Heart right ventricle (tissue), 16 donors: ENCODE measurements at regions not wholly inside any gene's neighbourhood (a gene's known extent, or its start where the extent isn't known, plus 50 kb on each side); places are given as distances from the start of the nearest gene placed in this dataset.
A peak's percentile ranks its signal among the peaks of the same experiment; 100 is the strongest.

Source experiments
- ATAC-seq, 8 donors: fragments of 200-7000 bp; cut with Tn5 transposase; one replicate each; pipeline ENCODE4 v1.9.1; 2020; ENCODE audit warnings: mild to moderate bottlenecking in 8 of 8, moderate library complexity in 8 of 8, moderate number of reproducible peaks in 1 of 8
- DNase-seq, 2 donors: peaks; one replicate each; pipeline ENCODE4 v3.0.0-alpha.2; 2020
- H3K27ac ChIP-seq, 10 donors: fragments of 200-600 bp; sonication (generic) in 2 of 10; one replicate each; pipeline versions ENCODE4 v1.5.0 to v1.8.0; 2020 to 2022; ENCODE audit warnings: mild to moderate bottlenecking in 3 of 10
- H3K27me3 ChIP-seq, 7 donors: fragments of 200-600 bp; one replicate each; pipeline ENCODE4 v1.8.0; 2021 to 2022; ENCODE audit warnings: mild to moderate bottlenecking in 2 of 7
- H3K36me3 ChIP-seq, 9 donors: fragments of 200-600 bp; sonication (generic) in 1 of 9; one replicate each; pipeline versions ENCODE4 v1.5.0 to v1.8.0; 2020 to 2022; ENCODE audit warnings: mild to moderate bottlenecking in 2 of 9
- H3K4me1 ChIP-seq, 9 donors: fragments of 200-600 bp; sonication (generic) in 1 of 9; one replicate each; pipeline versions ENCODE4 v1.5.0 to v1.8.0; 2020 to 2022; ENCODE audit warnings: mild to moderate bottlenecking in 4 of 9
- H3K4me3 ChIP-seq, 10 donors: fragments of 200-600 bp; sonication (generic) in 2 of 10; one replicate each; pipeline versions ENCODE4 v1.5.0 to v1.8.0; 2020 to 2022; ENCODE audit warnings: mild to moderate bottlenecking in 7 of 10, moderate library complexity in 2 of 10
- H3K9me3 ChIP-seq, 11 donors: fragments of 200-600 bp in 10 of 11; sonication (generic) in 2 of 11; one replicate each; pipeline versions ENCODE4 v1.5.0 to v1.8.0; 2013 to 2022; ENCODE audit warnings: mild to moderate bottlenecking in 2 of 11, control low read depth in 1 of 11, moderate library complexity in 1 of 11
- WGBS, 2 donors: extraction: QIAGEN DNeasy Blood & Tissue Kit; methylation state at CpG; one replicate each; pipeline ENCODE4 v1.1.7; 2013; ENCODE audit warnings: inconsistent platforms in 1 of 2; 5-methylcytosine and 5-hydroxymethylcytosine counted together
- intact Hi-C, 10 donors: fragments of 100-400 bp; cut with DNase I; formaldehyde crosslinking; loops; one replicate each; pipeline versions ENCODE4 v1.11.1 to v1.14.2; 2022
- TF ChIP-seq, protein P1 (sequence below), 9 donors: fragments of 200-600 bp; sonication (generic) in 2 of 9; IDR thresholded peaks; one replicate each; pipeline versions ENCODE4 v1.5.0 to v1.8.0; 2021 to 2022; ENCODE audit warnings: antibody characterized with exemption in 9 of 9, mild to moderate bottlenecking in 5 of 9, moderate library complexity in 1 of 9
- donor health status: Arrhythmogenic right ventricular cardiomyopathy.
- donor health status: ischemic (EF 13 %, LVEDD 7.1; RV severe dilation, severe dysfunction).
- donor health status: healthy with polysubstance abuse.
- donor health status: DM: no; HTN: yes; CAD: no.
- donor health status: DM: no; HTN: no; CAD: no.
- donor health status: ischemic (EF 25% LVEDD 6.9; RV normal size, moderate dysfunction).
- donor health status: ischemic (EF 25% LVEDD 5.7; RV mildly dilated, moderate dysfunction).
- donor health status: healthy.
- donor health status: DM: yes; HTN: yes; CAD: no.
- donor health status: Ischemic cardiomyopathy.
- donor health status: ischemic (EF 35%, LVEDD 5.7; RV mildly dilated, moderate dysfunction).
- donor health status: nonischemic (EF 11% LVEDD 7.7; RV severe dilation, severe dysfunction).
- donor health status: DM: yes; HTN: yes; CAD: no.
- donor health status: PGD.
- donor health status: ischemic (EF 29% LVEDD 5.4; RV normal size, mild dysfunction).
- donor health status: nonischemic (EF 23%, LVEDD 6.1; RV moderate dilation, normal function).

DNA sequence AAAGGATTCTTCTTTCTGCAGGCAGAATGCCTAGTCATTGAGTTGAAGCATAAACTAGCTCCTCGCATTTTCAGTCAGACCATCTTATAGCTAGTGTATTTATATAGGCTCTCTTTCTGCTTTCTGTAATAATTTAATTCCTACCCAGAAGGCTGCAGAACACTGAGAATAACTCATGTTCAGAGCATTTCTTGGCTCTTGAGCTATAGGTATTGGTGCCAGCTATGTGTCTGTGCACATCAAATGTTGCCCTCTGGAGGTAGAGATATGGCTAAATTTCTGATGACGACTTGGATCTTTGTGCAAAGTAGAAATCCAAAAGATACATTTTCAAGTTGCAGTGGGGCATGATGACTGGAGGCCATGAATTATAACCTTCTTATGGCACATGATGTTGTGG lies 336.2 kb upstream of the TPM1 start:
- peaks cover 0 to 9% (median 0%) of the 10 kb centered on the region in 9 donors for H3K4me1 ChIP-seq
- H3K36me3 ChIP-seq, result peaks cover 0 to 85% (median 9%) of the 10 kb centered on the region in 9 donors
- H3K4me3 ChIP-seq, result no peak overlapping the region
- WGBS, 2 donors, result 62 to 70% methylated on average over 2 of the region's 2 CpGs
- H3K27me3 ChIP-seq, result no peaks in the 10 kb centered on the region
- ATAC-seq, result no peak
- H3K9me3 ChIP-seq, result no peaks in the 10 kb centered on the region
- TF ChIP-seq, protein P1, sequence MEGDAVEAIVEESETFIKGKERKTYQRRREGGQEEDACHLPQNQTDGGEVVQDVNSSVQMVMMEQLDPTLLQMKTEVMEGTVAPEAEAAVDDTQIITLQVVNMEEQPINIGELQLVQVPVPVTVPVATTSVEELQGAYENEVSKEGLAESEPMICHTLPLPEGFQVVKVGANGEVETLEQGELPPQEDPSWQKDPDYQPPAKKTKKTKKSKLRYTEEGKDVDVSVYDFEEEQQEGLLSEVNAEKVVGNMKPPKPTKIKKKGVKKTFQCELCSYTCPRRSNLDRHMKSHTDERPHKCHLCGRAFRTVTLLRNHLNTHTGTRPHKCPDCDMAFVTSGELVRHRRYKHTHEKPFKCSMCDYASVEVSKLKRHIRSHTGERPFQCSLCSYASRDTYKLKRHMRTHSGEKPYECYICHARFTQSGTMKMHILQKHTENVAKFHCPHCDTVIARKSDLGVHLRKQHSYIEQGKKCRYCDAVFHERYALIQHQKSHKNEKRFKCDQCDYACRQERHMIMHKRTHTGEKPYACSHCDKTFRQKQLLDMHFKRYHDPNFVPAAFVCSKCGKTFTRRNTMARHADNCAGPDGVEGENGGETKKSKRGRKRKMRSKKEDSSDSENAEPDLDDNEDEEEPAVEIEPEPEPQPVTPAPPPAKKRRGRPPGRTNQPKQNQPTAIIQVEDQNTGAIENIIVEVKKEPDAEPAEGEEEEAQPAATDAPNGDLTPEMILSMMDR (IDR thresholded peaks at IDR 0.05), result peak in 3 of 9 donors; percentile 20 to 27 (median 26)
- no peak for DNase-seq
- intact Hi-C loops, result no loop called here
- H3K27ac ChIP-seq, result no peak overlapping the region

DNA sequence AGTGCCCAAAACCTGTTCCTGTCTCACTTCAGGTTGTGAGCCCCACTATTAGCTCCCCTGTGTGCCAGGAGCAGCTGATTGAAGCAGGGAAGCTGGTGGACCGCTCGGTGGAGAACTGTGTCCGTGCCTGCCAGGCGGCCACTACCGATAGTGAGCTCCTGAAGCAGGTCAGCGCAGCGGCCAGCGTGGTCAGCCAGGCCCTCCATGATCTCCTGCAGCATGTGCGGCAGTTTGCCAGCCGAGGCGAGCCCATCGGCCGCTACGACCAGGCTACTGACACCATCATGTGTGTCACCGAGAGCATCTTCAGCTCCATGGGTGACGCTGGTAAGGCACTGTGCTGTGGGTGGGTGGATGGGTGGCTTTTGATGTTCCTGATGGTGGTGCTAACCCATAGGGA lies 334.1 kb upstream of the TPM1 start:
- peaks cover 0 to 9% (median 0%) of the 10 kb centered on the region in 9 donors for H3K4me1 ChIP-seq
- no peak for DNase-seq
- 98% methylated on average over 16 of the region's 16 CpGs for WGBS, 2 donors
- no peak overlapping the region for H3K4me3 ChIP-seq
- H3K27me3 ChIP-seq, result no peaks in the 10 kb centered on the region
- no peaks in the 10 kb centered on the region for H3K9me3 ChIP-seq
- H3K36me3 ChIP-seq, result peaks cover 0 to 85% (median 11%) of the 10 kb centered on the region in 9 donors
- TF ChIP-seq, protein P1 (IDR thresholded peaks at IDR 0.05), result no peak
- intact Hi-C loops, result no loop called here
- ATAC-seq, result peak in 1 of 8 donors; percentile 47
- no peak overlapping the region for H3K27ac ChIP-seq

DNA sequence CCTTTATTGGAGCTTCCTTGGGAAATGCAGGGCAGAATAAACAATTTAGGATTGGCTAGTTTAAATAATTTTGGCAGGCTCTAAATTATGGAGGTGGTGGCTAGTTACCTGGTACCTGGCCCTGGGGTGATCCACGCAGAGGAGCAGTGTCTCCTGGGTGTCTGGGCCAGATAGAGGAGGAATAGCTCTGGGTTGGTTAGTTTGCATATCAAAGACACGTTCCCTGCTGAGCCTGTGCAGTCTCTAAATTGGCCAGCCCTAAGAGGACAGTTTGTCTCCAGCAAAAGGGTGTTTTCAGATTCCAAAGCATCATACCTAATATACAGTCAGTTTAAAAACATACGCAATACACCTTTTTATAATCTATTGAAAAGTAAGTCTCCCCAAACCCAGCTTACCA lies 333.3 kb upstream of the TPM1 start:
- intact Hi-C loops, result no loop called here
- Histone ChIP-seq H3K9me3 (no peaks in the 10 kb centered on the region), H3K27me3 (no peaks in the 10 kb centered on the region), H3K4me3 (no peak overlapping the region), H3K4me1 (peaks cover 0 to 9% (median 0%) of the 10 kb centered on the region in 9 donors), H3K36me3 (peaks cover 0 to 80% (median 11%) of the 10 kb centered on the region in 9 donors), H3K27ac (no peak overlapping the region)
- peak in 1 of 8 donors; percentile 42 for ATAC-seq
- WGBS, 2 donors, result 88 to 91% methylated on average over 3 of the region's 3 CpGs
- no peak for DNase-seq
- TF ChIP-seq, protein P1 (IDR thresholded peaks at IDR 0.05), result no peak

DNA sequence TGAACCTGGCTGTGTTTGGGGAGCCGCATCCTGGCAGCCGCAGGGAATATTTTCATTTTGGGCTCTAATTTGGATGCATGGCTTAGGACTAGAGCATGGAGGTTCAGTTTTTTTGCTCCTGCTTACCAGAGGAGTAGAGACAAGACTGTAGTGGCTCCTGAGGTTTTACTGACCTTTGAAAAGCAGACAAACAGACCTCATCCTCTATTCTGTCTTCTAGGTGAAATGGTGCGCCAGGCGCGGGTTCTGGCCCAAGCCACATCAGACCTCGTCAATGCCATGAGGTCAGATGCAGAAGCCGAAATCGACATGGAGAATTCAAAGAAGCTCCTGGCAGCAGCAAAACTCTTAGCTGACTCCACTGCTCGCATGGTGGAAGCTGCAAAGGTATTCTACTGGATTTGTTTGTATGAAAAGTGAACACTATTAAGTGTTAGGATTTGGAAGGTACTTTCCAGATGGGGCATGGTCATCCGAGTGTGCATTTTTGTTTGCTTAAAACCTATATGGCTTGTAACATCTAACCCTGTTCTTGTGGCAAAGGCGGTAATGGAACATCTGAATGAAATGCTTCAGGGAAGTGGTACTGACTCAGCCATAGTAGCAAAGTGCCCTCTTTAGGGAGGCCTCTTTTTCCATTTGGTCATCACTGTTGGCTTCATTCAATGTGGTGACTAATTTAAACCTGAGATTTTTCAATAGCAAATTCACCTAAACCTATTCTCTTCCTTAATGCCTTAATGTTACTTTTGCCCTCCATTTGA lies 330.7 kb upstream of the TPM1 start:
- intact Hi-C loops, result no loop called here
- Histone ChIP-seq H3K36me3 (peaks cover 0 to 95% (median 21%) of the 10 kb centered on the region in 9 donors), H3K4me1 (no peaks in the 10 kb centered on the region), H3K9me3 (no peaks in the 10 kb centered on the region), H3K4me3 (no peak overlapping the region), H3K27ac (no peak overlapping the region), H3K27me3 (no peaks in the 10 kb centered on the region)
- ATAC-seq (no peak), DNase-seq (no peak)
- WGBS, 2 donors, result 95 to 96% methylated on average over 11 of the region's 11 CpGs
- TF ChIP-seq, protein P1 (IDR thresholded peaks at IDR 0.05), result no peak
